Kidney tubule cell (primary cell): ENCODE measurements at regions not wholly inside any gene's neighbourhood (a gene's known extent, or its start where the extent isn't known, plus 50 kb on each side); places are given as distances from the start of the nearest gene placed in this dataset.
A peak's percentile ranks its signal among the peaks of the same experiment; 100 is the strongest.
"Not testable (repeated sequence)": the region's sequence is repeated elsewhere in the genome, so short reads cannot be mapped to it uniquely, and the experiment has no call there.

ENCODE experiments used
- DNase-seq: peaks from one replicate; pipeline ENCODE4 v3.0.0-alpha.2; 2018; ENCODE audit warnings: low spot score

- DNase-seq: no peak
Observed at GRCh38 chr3:153552887-153553604, 391.0 kb downstream of the RAP2B start.

GRCh38 chr3:153553605-153553945 is 391.5 kb downstream of the RAP2B start:
- DNase-seq: no peak

DNA sequence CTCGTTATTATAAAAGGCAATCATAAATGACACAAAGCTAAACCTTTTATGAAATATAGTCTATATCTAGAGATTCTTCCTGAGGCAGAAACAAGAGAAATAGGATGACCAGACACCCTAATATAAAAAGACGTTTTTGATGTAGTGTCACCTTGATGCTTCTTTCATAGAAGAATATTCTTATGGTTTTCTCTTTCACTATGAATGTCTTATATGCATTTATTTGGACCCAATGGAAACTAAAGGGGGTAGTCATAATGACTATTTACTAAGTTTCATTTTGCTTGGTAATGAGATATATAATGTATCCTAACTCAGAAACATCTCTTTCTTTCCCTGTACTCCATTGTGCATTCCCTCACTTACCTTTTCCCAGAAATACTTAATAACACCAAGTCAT is 393.9 kb downstream of the RAP2B start:
- no peak for DNase-seq

DNA sequence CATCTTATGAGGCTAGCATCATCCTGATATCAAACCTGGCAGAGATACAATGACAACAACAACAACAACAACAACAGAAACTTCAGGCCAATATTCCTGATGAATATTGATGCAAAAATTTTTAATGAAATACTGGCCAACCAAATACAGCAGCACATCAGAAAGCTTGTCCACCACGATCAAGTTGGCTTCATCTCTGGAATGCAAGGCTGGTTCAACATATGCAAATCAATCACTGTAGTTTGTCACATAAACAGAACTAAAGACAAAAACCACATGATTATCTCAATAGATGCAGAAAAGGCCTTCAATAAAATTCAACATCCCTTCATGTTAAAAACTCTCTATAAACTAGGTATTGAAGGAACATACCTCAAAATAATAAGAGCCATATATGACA is 397.3 kb downstream of the RAP2B start:
- DNase-seq: not testable (repeated sequence)

GRCh38 chr3:153567011-153567410 is 405.0 kb downstream of the RAP2B start:
- no peak for DNase-seq

DNA sequence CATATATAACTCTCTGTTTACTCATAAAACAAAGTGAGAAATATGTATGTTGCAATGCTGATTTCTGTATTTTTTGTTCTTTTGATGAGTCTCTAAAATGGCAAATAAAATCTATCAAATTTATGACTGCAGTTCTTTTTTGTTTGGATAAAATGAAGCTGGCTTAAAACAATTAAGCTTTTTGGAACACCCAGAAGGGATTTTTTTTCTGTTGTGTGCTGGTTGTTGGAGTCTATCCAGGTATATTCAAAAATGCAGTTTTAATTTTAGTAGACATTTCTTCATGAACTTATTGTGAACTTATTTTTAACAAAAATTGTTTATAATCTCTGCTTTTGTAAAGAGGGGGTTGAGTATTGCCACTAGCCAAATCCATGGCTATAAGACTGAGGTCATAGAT is 405.5 kb downstream of the RAP2B start:
- no peak for DNase-seq

- DNase-seq: not testable (repeated sequence)
Observed at GRCh38 chr3:153570481-153570880, 408.5 kb downstream of the RAP2B start.

- DNase-seq: no peak
Observed at GRCh38 chr3:153572165-153572564, 410.1 kb downstream of the RAP2B start.

GRCh38 chr3:153572654-153573053 is 410.6 kb downstream of the RAP2B start:
- no peak for DNase-seq

GRCh38 chr3:153573481-153573880 is 411.5 kb downstream of the RAP2B start:
- DNase-seq: no peak

DNA sequence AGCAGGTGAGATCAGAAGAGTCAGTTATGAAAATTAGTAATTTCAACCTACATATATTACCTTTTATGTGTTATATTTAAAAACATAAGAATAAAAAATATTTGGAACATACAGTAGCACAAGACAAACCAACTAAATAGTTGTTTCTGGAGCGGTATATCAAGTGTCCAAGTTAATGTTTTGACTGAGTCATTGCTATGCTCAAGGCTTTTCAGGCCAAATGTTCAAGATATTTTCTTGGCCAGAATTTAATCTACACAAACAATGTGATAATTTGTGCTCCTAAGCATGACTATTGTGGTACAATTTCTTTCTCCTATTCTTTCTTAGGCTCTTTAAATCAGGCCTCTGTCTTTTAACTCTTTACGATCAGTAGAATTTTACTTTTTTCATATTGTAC is 412.4 kb downstream of the RAP2B start:
- no peak for DNase-seq

GRCh38 chr3:153577059-153577736 is 415.2 kb downstream of the RAP2B start:
- no peak for DNase-seq

DNA sequence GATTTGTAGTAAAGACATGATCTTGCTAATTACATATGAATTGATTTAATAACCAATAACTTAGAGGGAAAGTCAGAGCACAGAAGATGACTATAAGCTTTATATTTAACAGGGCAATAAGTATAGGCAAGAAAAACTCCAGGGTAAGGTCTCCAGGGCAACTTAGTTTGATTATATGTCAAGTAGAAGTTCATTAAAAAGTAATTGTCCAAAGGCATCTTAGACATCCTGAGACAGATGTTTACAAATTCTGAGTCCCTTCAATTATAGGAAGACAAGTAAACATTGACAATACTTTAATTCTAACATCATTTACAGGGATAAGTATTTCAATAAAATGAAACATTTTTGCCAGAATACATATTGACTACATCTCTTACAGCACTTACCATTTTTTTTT is 416.0 kb downstream of the RAP2B start:
- DNase-seq: no peak

GRCh38 chr3:153590051-153590450 is 428.0 kb downstream of the RAP2B start:
- DNase-seq: no peak

- peak; percentile 17 for DNase-seq
Observed at GRCh38 chr3:153591561-153592245, 429.7 kb downstream of the RAP2B start.

DNA sequence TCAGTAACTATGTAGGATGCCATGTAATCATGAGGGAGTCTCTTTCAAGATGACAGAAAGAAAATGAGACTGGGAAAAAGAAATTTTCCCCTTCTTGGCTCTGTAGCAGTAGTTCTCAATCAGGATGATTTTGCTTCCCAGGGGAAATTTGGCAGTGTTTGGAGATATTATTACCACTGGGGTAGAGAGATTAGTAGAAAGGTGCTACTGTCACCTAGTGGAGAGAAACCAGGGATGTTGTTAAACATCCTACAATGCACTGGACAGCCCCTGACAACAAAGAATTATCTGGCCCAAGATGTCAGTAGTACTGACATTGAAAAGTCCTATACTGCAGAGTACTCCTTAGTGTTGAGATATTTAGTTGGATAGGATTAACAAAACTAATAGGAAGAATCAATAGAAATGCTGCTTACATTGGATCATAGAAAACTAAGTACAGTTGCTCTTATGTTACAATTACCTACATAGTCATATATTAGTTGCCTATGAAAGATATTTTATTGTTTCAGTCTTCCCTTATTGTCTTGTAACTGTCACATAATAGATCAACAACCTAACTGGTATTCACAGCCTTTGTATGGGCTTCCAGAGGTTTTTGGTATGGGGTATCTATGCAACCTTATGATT is 433.3 kb downstream of the RAP2B start:
- peak; percentile 47 for DNase-seq

DNA sequence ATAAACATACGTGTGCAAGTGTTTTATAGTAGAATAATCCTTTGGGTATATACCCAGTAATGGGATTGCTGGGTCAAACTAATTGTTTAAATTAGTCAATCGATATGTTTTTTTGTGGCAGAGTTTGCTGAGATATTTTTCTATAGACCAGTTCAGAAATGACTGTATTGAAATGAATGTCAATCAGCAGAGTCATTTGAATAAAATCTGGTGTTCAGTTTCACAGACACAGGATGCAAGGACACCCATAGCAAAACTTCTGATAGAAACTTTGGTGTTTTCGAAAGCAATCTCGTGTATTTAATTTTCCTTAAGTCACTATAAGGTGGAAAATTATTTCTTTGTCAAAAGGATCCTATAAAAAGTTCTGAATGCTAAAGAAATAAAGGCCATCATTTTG is 434.4 kb downstream of the RAP2B start:
- no peak for DNase-seq

DNA sequence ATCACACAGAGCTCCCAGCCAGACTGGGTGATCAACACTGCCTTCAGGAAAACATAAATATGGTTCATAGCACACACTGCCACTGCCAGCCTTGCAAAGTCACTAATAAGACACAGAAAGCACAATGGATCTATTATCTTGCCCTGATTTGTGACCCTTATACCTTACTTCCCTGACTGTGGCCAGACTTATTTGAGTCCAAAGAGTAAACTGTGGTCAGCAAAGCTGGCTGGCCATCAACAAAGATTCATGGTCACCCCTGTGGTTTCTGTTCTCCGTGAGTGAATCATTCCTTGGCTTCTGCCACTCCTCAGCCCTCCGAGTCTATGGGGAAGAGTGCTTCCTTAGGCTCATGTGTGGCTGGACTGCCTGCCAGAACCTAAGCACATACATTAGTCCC is 437.7 kb downstream of the RAP2B start:
- DNase-seq: peak; percentile 94

DNA sequence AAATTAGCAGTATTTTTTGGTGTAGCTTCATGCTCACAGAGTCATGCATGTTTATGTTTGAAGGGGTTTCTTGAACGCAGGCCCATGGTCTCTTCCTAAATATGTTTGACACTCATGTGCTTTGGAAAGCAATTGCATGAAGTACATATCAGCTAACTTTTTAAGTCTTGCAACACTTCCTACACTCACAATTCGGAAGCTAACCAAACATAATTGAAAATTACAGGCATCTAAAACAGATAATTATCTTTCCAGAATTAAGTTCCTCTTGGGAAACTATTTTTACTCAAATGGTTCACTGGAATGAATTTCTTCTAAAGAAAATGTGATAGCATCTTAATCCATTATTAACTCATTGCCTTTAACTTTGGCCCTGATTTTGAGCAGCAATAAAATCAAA is 438.9 kb downstream of the RAP2B start:
- DNase-seq: no peak

- no peak for DNase-seq
Observed at GRCh38 chr3:153601374-153601853, 439.4 kb downstream of the RAP2B start.

DNA sequence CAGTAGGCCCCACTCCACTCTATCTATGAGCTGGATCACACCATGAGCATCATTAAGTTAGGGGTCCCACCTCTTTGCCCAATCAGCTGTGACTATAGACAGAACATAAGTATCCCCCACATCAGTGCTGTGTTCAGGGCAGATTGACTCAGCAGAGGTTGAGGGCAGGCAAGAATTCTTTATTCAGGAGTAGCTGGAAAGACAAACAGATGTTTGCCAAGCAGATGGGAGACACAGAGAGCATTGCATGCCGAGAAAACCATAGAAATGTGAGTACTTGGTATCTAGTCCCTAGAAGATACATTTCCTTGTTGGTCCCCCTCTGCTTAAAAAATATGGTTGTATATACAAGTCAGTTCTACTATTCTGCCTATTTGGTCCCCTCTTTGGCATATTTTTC is 440.8 kb downstream of the RAP2B start:
- DNase-seq: no peak

DNA sequence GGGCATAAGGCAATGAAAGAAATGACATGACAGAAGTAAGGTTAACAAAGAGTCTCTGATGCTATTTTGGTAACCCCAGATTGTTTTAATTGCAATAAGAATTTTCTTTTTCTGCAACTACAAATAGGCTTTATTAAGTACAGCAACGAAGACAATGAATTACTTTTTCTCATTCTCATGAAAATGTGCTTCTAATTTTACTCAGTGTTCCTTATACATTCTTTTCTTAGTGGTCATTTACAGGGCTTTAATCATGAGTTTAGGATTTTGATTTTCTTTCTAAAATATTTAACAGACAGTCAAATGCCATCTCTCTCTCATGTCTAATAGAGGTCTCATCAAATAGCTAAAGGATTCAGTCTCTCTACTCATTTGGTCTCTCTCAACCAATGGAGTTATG is 452.1 kb downstream of the RAP2B start:
- no peak for DNase-seq

- DNase-seq: peak; percentile 61
Observed at GRCh38 chr3:153614563-153614962, 452.5 kb downstream of the RAP2B start.
